H9 (cell line): ENCODE measurements at regions not wholly inside any gene's neighbourhood (a gene's known extent, or its start where the extent isn't known, plus 50 kb on each side); places are given as distances from the start of the nearest gene placed in this dataset.

Experiments used
- DNase-seq: peaks from one replicate; pipeline ENCODE4 v3.0.0-alpha.2; 2017
- H2AFZ ChIP-seq: one replicate; pipeline ENCODE4 v1.6.1; 2013; ENCODE audit warnings: mild to moderate bottlenecking, low read length, control low read depth, moderate library complexity
- H2AK5ac ChIP-seq: 2 replicates; pipeline ENCODE4 v1.6.1; 2013; ENCODE audit warnings: low read length, control low read depth, mixed read lengths; ENCODE audit not compliant: insufficient read length
- H2BK120ac ChIP-seq: one replicate; pipeline ENCODE4 v1.6.1; 2013; ENCODE audit warnings: low read depth, mild to moderate bottlenecking, low read length, control low read depth, inconsistent platforms; ENCODE audit not compliant: poor library complexity, severe bottlenecking
- H2BK12ac ChIP-seq: 2 replicates; pipeline ENCODE4 v1.6.1; 2013; ENCODE audit warnings: low read length, control low read depth, mixed read lengths, low read depth; ENCODE audit not compliant: insufficient read length
- H2BK15ac ChIP-seq: 2 replicates; pipeline ENCODE4 v1.6.1; 2013; ENCODE audit warnings: low read depth, low read length, control low read depth
- H2BK20ac ChIP-seq: one replicate; pipeline ENCODE4 v1.6.1; 2013; ENCODE audit warnings: low read depth, mild to moderate bottlenecking, low read length, control low read depth, inconsistent platforms; ENCODE audit not compliant: poor library complexity, severe bottlenecking
- H2BK5ac ChIP-seq: 2 replicates; pipeline ENCODE4 v1.6.1; 2013; ENCODE audit warnings: low read length, control low read depth, mixed read lengths; ENCODE audit not compliant: insufficient read length
- H3K14ac ChIP-seq: 2 replicates; pipeline ENCODE4 v1.6.1; 2013; ENCODE audit warnings: low read length, control low read depth; ENCODE audit not compliant: insufficient read depth
- H3K18ac ChIP-seq: 2 replicates; pipeline ENCODE4 v1.6.1; 2013; ENCODE audit warnings: low read depth, mild to moderate bottlenecking, mixed read lengths, low read length, control low read depth; ENCODE audit not compliant: insufficient read length
- H3K23ac ChIP-seq: 2 replicates; pipeline ENCODE4 v1.6.1; 2013; ENCODE audit warnings: low read length, control low read depth, mixed read lengths, low read depth; ENCODE audit not compliant: insufficient read length
- H3K23me2 ChIP-seq: 2 replicates; pipeline ENCODE4 v1.6.1; 2013; ENCODE audit warnings: low read depth, mild to moderate bottlenecking, mixed read lengths, low read length, control low read depth; ENCODE audit not compliant: insufficient read length, poor library complexity, severe bottlenecking
- H3K27ac ChIP-seq: 2 replicates; pipeline ENCODE4 v1.5.1; 2013; ENCODE audit warnings: low read length, control low read depth, mixed read lengths, low read depth; ENCODE audit not compliant: insufficient read length
- H3K27me3 ChIP-seq: 2 replicates; pipeline ENCODE4 v1.6.1; 2013; ENCODE audit warnings: low read length, control low read depth, inconsistent platforms; ENCODE audit not compliant: insufficient read depth
- H3K4ac ChIP-seq: 2 replicates; pipeline ENCODE4 v1.6.1; 2013; ENCODE audit warnings: low read depth, mild to moderate bottlenecking, control low read depth, inconsistent platforms, low read length, moderate library complexity
- H3K4me1 ChIP-seq: 2 replicates; pipeline ENCODE4 v1.6.1; 2013; ENCODE audit warnings: low read length, control low read depth, inconsistent platforms; ENCODE audit not compliant: insufficient read depth
- H3K4me2 ChIP-seq: 2 replicates; pipeline ENCODE4 v1.6.1; 2013; ENCODE audit warnings: low read length, control low read depth, mixed read lengths; ENCODE audit not compliant: insufficient read length, insufficient read depth
- H3K56ac ChIP-seq: 2 replicates; pipeline ENCODE4 v1.6.1; 2013; ENCODE audit warnings: low read depth, mild to moderate bottlenecking, mixed read lengths, low read length, control low read depth; ENCODE audit not compliant: insufficient read length
- H3K79me1 ChIP-seq: 2 replicates; pipeline ENCODE4 v1.6.1; 2013; ENCODE audit warnings: low read depth, mild to moderate bottlenecking, moderate library complexity, low read length, control low read depth, inconsistent platforms; ENCODE audit not compliant: insufficient read depth, poor library complexity, severe bottlenecking
- H3K79me2 ChIP-seq: 2 replicates; pipeline ENCODE4 v1.6.1; 2013; ENCODE audit warnings: low read length, control low read depth, inconsistent platforms; ENCODE audit not compliant: insufficient read depth
- H3K9ac ChIP-seq: 2 replicates; pipeline ENCODE4 v1.6.1; 2013; ENCODE audit warnings: low read length, control low read depth, mixed read lengths; ENCODE audit not compliant: insufficient read length; ENCODE audit errors: extremely low read depth
- H3K9me3 ChIP-seq: one replicate; pipeline ENCODE4 v1.6.1; 2013; ENCODE audit warnings: low read depth, low read length, inconsistent platforms; ENCODE audit not compliant: control insufficient read depth
- H3T11ph ChIP-seq: one replicate; pipeline ENCODE4 v1.6.1; 2013; ENCODE audit warnings: mild to moderate bottlenecking, low read length, control low read depth, inconsistent platforms
- H4K20me1 ChIP-seq: one replicate; pipeline ENCODE4 v1.6.1; 2013; ENCODE audit not compliant: control insufficient read depth, insufficient read length, insufficient read depth
- H4K5ac ChIP-seq: 2 replicates; pipeline ENCODE4 v1.6.1; 2013; ENCODE audit warnings: low read depth, mild to moderate bottlenecking, mixed read lengths, low read length, control low read depth; ENCODE audit not compliant: insufficient read length
- H4K8ac ChIP-seq: replicated peaks from 2 replicates; pipeline ENCODE4 v1.6.1; 2013; ENCODE audit warnings: low read length, control low read depth, mixed read lengths, low read depth; ENCODE audit not compliant: insufficient read length
- H4K91ac ChIP-seq: 2 replicates; pipeline ENCODE4 v1.6.1; 2013; ENCODE audit warnings: low read depth, mild to moderate bottlenecking, moderate library complexity, mixed read lengths, low read length, control low read depth; ENCODE audit not compliant: insufficient read length
- H3K27ac Mint-ChIP-seq, 3 experiments: 2 replicates in 2 of 3; 3 replicates in 1 of 3; pipeline ENCODE4 v1.8.0; 2020 to 2021; ENCODE audit warnings: mixed read lengths in 3 of 3, mild to moderate bottlenecking in 1 of 3, moderate library complexity in 1 of 3
- H3K27me3 Mint-ChIP-seq: 2 replicates; pipeline ENCODE4 v1.8.0; 2021; ENCODE audit warnings: low read depth, mild to moderate bottlenecking, moderate library complexity, mixed read lengths
- H3K36me3 Mint-ChIP-seq, 3 experiments: 2 replicates in 2 of 3; 3 replicates in 1 of 3; pipeline ENCODE4 v1.8.0; 2020 to 2021; ENCODE audit warnings: low read depth in 3 of 3, mixed read lengths in 3 of 3; ENCODE audit not compliant: insufficient read depth in 1 of 3
- H3K4me1 Mint-ChIP-seq, 2 experiments: 2 replicates each; pipeline ENCODE4 v1.8.0; 2020; ENCODE audit warnings: mixed read lengths in 2 of 2
- H3K4me3 Mint-ChIP-seq, 2 experiments: 2 replicates in 1 of 2; 3 replicates in 1 of 2; pipeline ENCODE4 v1.8.0; 2020 to 2021; ENCODE audit warnings: mild to moderate bottlenecking in 2 of 2, mixed read lengths in 2 of 2, moderate library complexity in 1 of 2
- H3K9me3 Mint-ChIP-seq, 2 experiments: 2 replicates in 1 of 2; 3 replicates in 1 of 2; pipeline ENCODE4 v1.8.0; 2020; ENCODE audit warnings: mild to moderate bottlenecking in 2 of 2, mixed read lengths in 2 of 2, moderate library complexity in 1 of 2
- WGBS: extraction: QIAGEN DNeasy Blood & Tissue Kit; methylation state at CpG from one replicate; pipeline ENCODE4 v1.1.7; 2013; ENCODE audit warnings: missing lambda C conversion rate, low lambda C conversion rate, mixed read lengths; ENCODE audit not compliant: insufficient read length; ENCODE audit errors: extremely low coverage; 5-methylcytosine and 5-hydroxymethylcytosine counted together
- TF ChIP-seq, protein P1 (sequence below): fragments of 200-600 bp; sonication (generic); conservative IDR thresholded peaks from 3 replicates; pipeline ENCODE4 v1.8.0; 2021; ENCODE audit warnings: antibody characterized with exemption, mild to moderate bottlenecking

- H3K4me1 Mint-ChIP-seq: peaks cover 14% of the 10 kb centered on the region in 2 experiments
- H4K8ac ChIP-seq: no peak overlapping the region
- no peak overlapping the region for H3K9ac ChIP-seq
- H4K91ac ChIP-seq: no peak overlapping the region
- no peak overlapping the region for H2BK15ac ChIP-seq
- H2BK12ac ChIP-seq: no peak overlapping the region
- no peak overlapping the region for H3K56ac ChIP-seq
- WGBS: no CpG with 5 or more reads among the region's 7 CpGs
- no peak overlapping the region for H3K18ac ChIP-seq
- H2AFZ ChIP-seq: no peak overlapping the region
- H3K27me3 ChIP-seq: no peaks in the 10 kb centered on the region
- no peaks in the 10 kb centered on the region for H3K79me1 ChIP-seq
- H3K4me2 ChIP-seq: no peak overlapping the region
- no peak overlapping the region for H3K27ac ChIP-seq
- H3K14ac ChIP-seq: no peak overlapping the region
- H3K9me3 Mint-ChIP-seq: no peaks in the 10 kb centered on the region
- no peak overlapping the region for H2BK5ac ChIP-seq
- no peak overlapping the region for H2AK5ac ChIP-seq
- no peak overlapping the region for H3K4me3 Mint-ChIP-seq
- no peak overlapping the region for H3K23ac ChIP-seq
- no peaks in the 10 kb centered on the region for H3K4me1 ChIP-seq
- no peaks in the 10 kb centered on the region for H3K23me2 ChIP-seq
- H3K27ac Mint-ChIP-seq: no peak overlapping the region
- DNase-seq: no peak
- H3T11ph ChIP-seq: no peak overlapping the region
- H4K5ac ChIP-seq: no peak overlapping the region
- H3K36me3 Mint-ChIP-seq: no peaks in the 10 kb centered on the region
- TF ChIP-seq, protein P1, sequence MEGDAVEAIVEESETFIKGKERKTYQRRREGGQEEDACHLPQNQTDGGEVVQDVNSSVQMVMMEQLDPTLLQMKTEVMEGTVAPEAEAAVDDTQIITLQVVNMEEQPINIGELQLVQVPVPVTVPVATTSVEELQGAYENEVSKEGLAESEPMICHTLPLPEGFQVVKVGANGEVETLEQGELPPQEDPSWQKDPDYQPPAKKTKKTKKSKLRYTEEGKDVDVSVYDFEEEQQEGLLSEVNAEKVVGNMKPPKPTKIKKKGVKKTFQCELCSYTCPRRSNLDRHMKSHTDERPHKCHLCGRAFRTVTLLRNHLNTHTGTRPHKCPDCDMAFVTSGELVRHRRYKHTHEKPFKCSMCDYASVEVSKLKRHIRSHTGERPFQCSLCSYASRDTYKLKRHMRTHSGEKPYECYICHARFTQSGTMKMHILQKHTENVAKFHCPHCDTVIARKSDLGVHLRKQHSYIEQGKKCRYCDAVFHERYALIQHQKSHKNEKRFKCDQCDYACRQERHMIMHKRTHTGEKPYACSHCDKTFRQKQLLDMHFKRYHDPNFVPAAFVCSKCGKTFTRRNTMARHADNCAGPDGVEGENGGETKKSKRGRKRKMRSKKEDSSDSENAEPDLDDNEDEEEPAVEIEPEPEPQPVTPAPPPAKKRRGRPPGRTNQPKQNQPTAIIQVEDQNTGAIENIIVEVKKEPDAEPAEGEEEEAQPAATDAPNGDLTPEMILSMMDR: no peak
- H2BK120ac ChIP-seq: no peak overlapping the region
- H2BK20ac ChIP-seq: no peak overlapping the region
- no peaks in the 10 kb centered on the region for H4K20me1 ChIP-seq
- no peaks in the 10 kb centered on the region for H3K27me3 Mint-ChIP-seq
- no peaks in the 10 kb centered on the region for H3K79me2 ChIP-seq
- H3K4ac ChIP-seq: no peak overlapping the region
- no peaks in the 10 kb centered on the region for H3K9me3 ChIP-seq
Measured at GRCh38 chr9:7320841-7321240, 478.7 kb downstream of the DMAC1 start.
